K562 (cell line): ENCODE measurements at regions not wholly inside any gene's neighbourhood (a gene's known extent, or its start where the extent isn't known, plus 50 kb on each side); places are given as distances from the start of the nearest gene placed in this dataset.

ENCODE experiments used
- ATAC-seq: fragments of 200-7000 bp; cut with Tn5 transposase; 3 replicates; pipeline ENCODE4 v1.9.1; 2020; ENCODE audit warnings: moderate library complexity
- BruUV-seq: library from RNA; stranded (reverse); fragments of 400-500 nt; replicated peaks from 2 replicates; lab custom pipeline; 2021; lab: Mats Ljungman, UMichigan
- CTCF ChIA-PET: fragments of 300-600 bp; formaldehyde crosslinking; extraction: SDS; loops from one replicate; lab custom pipeline; 2021; ENCODE audit warnings: low intra/inter-chr PET ratio; lab: Yijun Ruan, JAX
- POLR2A ChIA-PET: fragments of 300-600, 350-650 bp; sonication (Branson Sonifier 250); formaldehyde crosslinking; extraction: SDS; loops from one replicate; lab custom pipeline; 2021; ENCODE audit warnings: antibody characterized with exemption, inconsistent platforms; lab: Yijun Ruan, JAX
- DNase-seq, 4 experiments: peaks; one replicate each; pipeline versions ENCODE4 v3.0.0 to v3.0.0-alpha.2; 2011 to 2018; ENCODE audit warnings: low spot score in 3 of 4, mixed read lengths in 3 of 4; ENCODE audit errors: extremely low read depth in 1 of 4
- FAIRE-seq: peaks from 2 replicates; lab custom pipeline; 2011; peaks lifted over from hg19 to GRCh38; lab: Jason Lieb, UNC
- H2AFZ ChIP-seq: 2 replicates; pipeline ENCODE4 v1.6.0; 2011; ENCODE audit warnings: low read depth, low read length, control low read depth, inconsistent platforms
- H3K27ac ChIP-seq: fragments of 200-600 bp; 3 replicates; pipeline ENCODE4 v1.8.0; 2011; ENCODE audit warnings: low read depth, mild to moderate bottlenecking, control low read depth, inconsistent platforms, low read length, moderate library complexity, mixed read lengths; ENCODE audit errors: extremely low read depth
- H3K27me3 ChIP-seq, 2 experiments: fragments of 300-600 bp in 1 of 2; 2 replicates in 1 of 2; 3 replicates in 1 of 2; pipeline versions ENCODE4 v1.6.0 to v1.8.0; 2011; ENCODE audit warnings: inconsistent platforms in 2 of 2, low read length in 2 of 2, mild to moderate bottlenecking in 1 of 2, mixed read lengths in 1 of 2, moderate library complexity in 1 of 2; ENCODE audit not compliant: control insufficient read depth in 2 of 2, insufficient read depth in 2 of 2
- H3K36me3 ChIP-seq: fragments of 300-600 bp; 3 replicates; pipeline ENCODE4 v1.8.0; 2011; ENCODE audit warnings: mild to moderate bottlenecking, low read length, inconsistent platforms; ENCODE audit not compliant: control insufficient read depth, insufficient read depth
- H3K4me1 ChIP-seq, 2 experiments: fragments of 200-600 bp in 1 of 2; replicated peaks in 1 of 2; 2 replicates in 1 of 2; 3 replicates in 1 of 2; pipeline versions ENCODE4 v1.5.1 to v1.8.0; 2011; ENCODE audit warnings: inconsistent platforms in 2 of 2, low read length in 2 of 2, mild to moderate bottlenecking in 1 of 2, mixed read lengths in 1 of 2, moderate library complexity in 1 of 2; ENCODE audit not compliant: control insufficient read depth in 2 of 2, insufficient read depth in 2 of 2
- H3K4me2 ChIP-seq: 2 replicates; pipeline ENCODE4 v1.6.1; 2011; ENCODE audit warnings: low read length, control low read depth, inconsistent platforms, mixed read lengths; ENCODE audit not compliant: insufficient read depth
- H3K4me3 ChIP-seq: fragments of 200-600 bp; sonication (generic), shearing (Covaris generic); 2 replicates; pipeline ENCODE4 v1.5.1; 2016; ENCODE audit warnings: control low read depth, inconsistent platforms
- H3K79me2 ChIP-seq: fragments of 200-600 bp; 3 replicates; pipeline ENCODE4 v1.8.0; 2011; ENCODE audit warnings: low read length, inconsistent platforms; ENCODE audit not compliant: control insufficient read depth, insufficient read depth
- H3K9ac ChIP-seq, 2 experiments: 2 replicates each; pipeline versions ENCODE4 v1.6.0 to v1.6.1; 2011; ENCODE audit warnings: low read depth in 2 of 2, low read length in 2 of 2, control low read depth in 1 of 2, inconsistent platforms in 1 of 2, mild to moderate bottlenecking in 1 of 2, mixed read lengths in 1 of 2; ENCODE audit not compliant: insufficient read depth in 1 of 2
- H3K9me1 ChIP-seq: one replicate; pipeline ENCODE4 v1.6.0; 2011; ENCODE audit warnings: inconsistent platforms, mild to moderate bottlenecking, low read length, moderate library complexity; ENCODE audit not compliant: control insufficient read depth, insufficient read depth
- H3K9me3 ChIP-seq: replicated peaks from 2 replicates; pipeline ENCODE4 v1.5.1; 2011; ENCODE audit warnings: low read depth, low read length, inconsistent platforms; ENCODE audit not compliant: control insufficient read depth, insufficient read depth
- H4K20me1 ChIP-seq: replicated peaks from 2 replicates; pipeline ENCODE4 v1.6.1; 2011; ENCODE audit warnings: low read length, inconsistent platforms, mixed read lengths; ENCODE audit not compliant: control insufficient read depth, insufficient read depth
- BHLHE40 ChIP-seq: IDR thresholded peaks from 2 replicates; pipeline ENCODE4 v1.6.1; 2011; ENCODE audit warnings: low read length, improper control_type of control experiment
- CC2D1A ChIP-seq: fragments of 450-650 bp; IDR thresholded peaks from 2 replicates; pipeline ENCODE4 v1.6.1; 2017; ENCODE audit warnings: mild to moderate bottlenecking
- FOXK2 ChIP-seq, 2 experiments: fragments of 450-650 bp; IDR thresholded peaks in 1 of 2; conservative IDR thresholded peaks in 1 of 2; 2 replicates each; pipeline ENCODE4 v1.6.1; 2016; ENCODE audit warnings: low read depth in 2 of 2, mild to moderate bottlenecking in 1 of 2
- HDAC3 ChIP-seq: fragments of 450-650 bp; IDR thresholded peaks from 2 replicates; pipeline ENCODE4 v1.6.1; 2018; ENCODE audit warnings: borderline replicate concordance, mild to moderate bottlenecking, moderate library complexity; ENCODE audit not compliant: partially characterized antibody
- HLTF ChIP-seq: fragments of 450-650 bp; IDR thresholded peaks from 2 replicates; pipeline ENCODE4 v1.6.1; 2016
- IFI16 ChIP-seq: fragments of 250-450 bp; sonication (Bioruptor Pico); IDR thresholded peaks from 2 replicates; pipeline ENCODE4 v2.1.2; 2022; ENCODE audit warnings: mild to moderate bottlenecking, inconsistent platforms
- PATZ1 ChIP-seq: fragments of 250-450 bp; sonication (Bioruptor Pico); IDR thresholded peaks from 2 replicates; pipeline ENCODE4 v1.5.0; 2020; ENCODE audit warnings: mild to moderate bottlenecking, borderline replicate concordance
- RBFOX2 ChIP-seq: fragments of 200-400 bp; formaldehyde crosslinking; IDR thresholded peaks from 2 replicates; pipeline ENCODE4 v1.6.1; 2017; ENCODE audit warnings: low read depth, mild to moderate bottlenecking, low read length, moderate library complexity
- U2AF1 ChIP-seq: fragments of 200-400 bp; formaldehyde crosslinking; optimal IDR thresholded peaks from 2 replicates; pipeline ENCODE3; 2017; ENCODE audit warnings: mild to moderate bottlenecking, low read depth, low read length, moderate library complexity
- ZEB2 ChIP-seq: fragments of 450-650 bp; IDR thresholded peaks from 2 replicates; pipeline ENCODE4 v1.6.1; 2016
- ZNF311 ChIP-seq: fragments of 250-450 bp; sonication (Bioruptor Pico); IDR thresholded peaks from 2 replicates; pipeline ENCODE4 v1.4.0; 2020; ENCODE audit warnings: mild to moderate bottlenecking, moderate library complexity
- ZNF740 ChIP-seq, 3 experiments: fragments of 200-800 bp in 1 of 3; sonication (Bioruptor generic) in 1 of 3; sonication (generic) in 1 of 3; formaldehyde crosslinking in 1 of 3; IDR thresholded peaks; 2 replicates each; pipeline versions ENCODE4 v1.6.1 to v1.8.0; 2016 to 2022; ENCODE audit warnings: mild to moderate bottlenecking in 2 of 3, missing compliant biosample characterization in 2 of 3, missing genetic modification characterization in 2 of 3, missing genetic modification reagents in 1 of 3
- ZNF764 ChIP-seq: fragments of 250-450 bp; sonication (Bioruptor Pico); IDR thresholded peaks from 2 replicates; pipeline ENCODE4 v1.4.0; 2020; ENCODE audit warnings: low read depth, mild to moderate bottlenecking, moderate library complexity
- ZNF780A ChIP-seq: fragments of 250-450 bp; sonication (Bioruptor Pico); IDR thresholded peaks from 2 replicates; pipeline ENCODE4 v1.5.0; 2021; ENCODE audit warnings: mild to moderate bottlenecking
- ZNF830 ChIP-seq: fragments of 250-450 bp; sonication (Bioruptor Pico); IDR thresholded peaks from 2 replicates; pipeline ENCODE4 v1.5.0; 2021; ENCODE audit warnings: mild to moderate bottlenecking
- whole genome bisulfite sequencing: fragments of 100-300 bp; shearing (Covaris generic); methylation state at CpG from one replicate; pipeline ENCODE4 v1.1.6; 2016; ENCODE audit warnings: low coverage, mixed read lengths; ENCODE audit not compliant: insufficient coverage; ENCODE audit errors: missing lambda C conversion rate; 5-methylcytosine and 5-hydroxymethylcytosine counted together
- in situ Hi-C: fragments of 300-500 bp; cut with MboI; formaldehyde crosslinking; loops from 4 replicates; pipeline ENCODE4 v1.15.0; 2018; ENCODE audit warnings: inconsistent platforms, mixed read lengths
- intact Hi-C: fragments of 100-400 bp; cut with micrococcal nuclease; formaldehyde crosslinking; loops from 2 replicates; pipeline ENCODE4 v1.14.2; 2022

- no peaks in the 10 kb centered on the region for H3K9me1 ChIP-seq
- no peak overlapping the region for H2AFZ ChIP-seq
- no peaks in the 10 kb centered on the region for H3K4me1 ChIP-seq
- POLR2A ChIA-PET = interaction anchor here (0.8 kb wide), 1 partner anchor 1577 kb away, joined by 3 read pairs; no protein-coding TSS in a partner anchor
- no peaks in the 10 kb centered on the region for H3K36me3 ChIP-seq
- no TSS peak for BruUV-seq
- no peak overlapping the region for H3K27ac ChIP-seq
- WGBS = 0% methylated on average over 1 of the region's 1 CpG
- H3K4me2 ChIP-seq = no peak overlapping the region
- H3K4me3 ChIP-seq = no peak overlapping the region
- H3K9ac ChIP-seq = no peak overlapping the region
- DNase-seq (no peak), ATAC-seq (no peak), FAIRE-seq (no peak)
- H3K79me2 ChIP-seq = no peaks in the 10 kb centered on the region
- no peaks in the 10 kb centered on the region for H3K27me3 ChIP-seq
- CTCF ChIA-PET = no interaction called here
- intact Hi-C loops = no loop called here
- H4K20me1 ChIP-seq = no peaks in the 10 kb centered on the region
- no peaks in the 10 kb centered on the region; the same call in none of the 2 replicates for H3K9me3 ChIP-seq
- in situ Hi-C loops = no loop called here
- TF ChIP-seq ZNF311 (CRISPR knock-in tag) (no peak), HDAC3 (no peak), U2AF1 (no peak), ZEB2 (no peak), ZNF830 (CRISPR knock-in tag) (no peak), BHLHE40 (no peak), IFI16 (CRISPR knock-in tag) (no peak)
Observed at GRCh38 chr1:177426497-177426896, 255.7 kb downstream of the BRINP2 start.

GRCh38 chr1:177425199-177425598 lies 254.4 kb downstream of the BRINP2 start:
- no peaks in the 10 kb centered on the region for H3K79me2 ChIP-seq
- DNase-seq = no peak
- no peaks in the 10 kb centered on the region for H3K4me1 ChIP-seq
- ChIA-PET POLR2A (no interaction called here), CTCF (no interaction called here)
- intact Hi-C loops (no loop called here), in situ Hi-C loops (no loop called here)
- BruUV-seq = no TSS peak
- no peak for ATAC-seq
- no peak overlapping the region for H3K4me3 ChIP-seq
- no peaks in the 10 kb centered on the region for H3K36me3 ChIP-seq
- no peak overlapping the region for H3K4me2 ChIP-seq
- no peak overlapping the region for H3K9ac ChIP-seq
- WGBS = 46% methylated on average over 8 of the region's 8 CpGs
- no peaks in the 10 kb centered on the region for H3K9me1 ChIP-seq
- H3K27ac ChIP-seq = no peak overlapping the region
- H2AFZ ChIP-seq = no peak overlapping the region
- FAIRE-seq = no peak
- no peaks in the 10 kb centered on the region; the same call in none of the 2 replicates for H3K9me3 ChIP-seq
- no peaks in the 10 kb centered on the region for H4K20me1 ChIP-seq
- H3K27me3 ChIP-seq = no peaks in the 10 kb centered on the region
- TF ChIP-seq ZNF764 = no peak
- no peak for TF ChIP-seq FOXK2 (conservative IDR thresholded peaks at IDR 0.05 in 1 of 2, IDR thresholded peaks at IDR 0.05 in 1 of 2; ENCODE audit: low read depth in 2 of 2)
- TF ChIP-seq ZNF780A (CRISPR knock-in tag) = no peak
- TF ChIP-seq CC2D1A = no peak
- no peak for TF ChIP-seq PATZ1 (CRISPR knock-in tag)
- TF ChIP-seq ZNF740 (CRISPR knock-in tag; IDR thresholded peaks at IDR 0.05) = no peak
- no peak for TF ChIP-seq ZNF740 (tag; IDR thresholded peaks at IDR 0.05)
- TF ChIP-seq RBFOX2 = no peak
- TF ChIP-seq HLTF = no peak
